Heart right ventricle (tissue), 16 donors: ENCODE measurements at regions not wholly inside any gene's neighbourhood (a gene's known extent, or its start where the extent isn't known, plus 50 kb on each side); places are given as distances from the start of the nearest gene placed in this dataset.

Experiments
- ATAC-seq, 8 donors: fragments of 200-7000 bp; cut with Tn5 transposase; one replicate each; pipeline ENCODE4 v1.9.1; 2020; ENCODE audit warnings: mild to moderate bottlenecking in 8 of 8, moderate library complexity in 8 of 8, moderate number of reproducible peaks in 1 of 8
- DNase-seq, 2 donors: peaks; one replicate each; pipeline ENCODE4 v3.0.0-alpha.2; 2020
- H3K27ac ChIP-seq, 10 donors: fragments of 200-600 bp; sonication (generic) in 2 of 10; one replicate each; pipeline versions ENCODE4 v1.5.0 to v1.8.0; 2020 to 2022; ENCODE audit warnings: mild to moderate bottlenecking in 3 of 10
- H3K27me3 ChIP-seq, 7 donors: fragments of 200-600 bp; one replicate each; pipeline ENCODE4 v1.8.0; 2021 to 2022; ENCODE audit warnings: mild to moderate bottlenecking in 2 of 7
- H3K36me3 ChIP-seq, 9 donors: fragments of 200-600 bp; sonication (generic) in 1 of 9; one replicate each; pipeline versions ENCODE4 v1.5.0 to v1.8.0; 2020 to 2022; ENCODE audit warnings: mild to moderate bottlenecking in 2 of 9
- H3K4me1 ChIP-seq, 9 donors: fragments of 200-600 bp; sonication (generic) in 1 of 9; one replicate each; pipeline versions ENCODE4 v1.5.0 to v1.8.0; 2020 to 2022; ENCODE audit warnings: mild to moderate bottlenecking in 4 of 9
- H3K4me3 ChIP-seq, 10 donors: fragments of 200-600 bp; sonication (generic) in 2 of 10; one replicate each; pipeline versions ENCODE4 v1.5.0 to v1.8.0; 2020 to 2022; ENCODE audit warnings: mild to moderate bottlenecking in 7 of 10, moderate library complexity in 2 of 10
- H3K9me3 ChIP-seq, 11 donors: fragments of 200-600 bp in 10 of 11; sonication (generic) in 2 of 11; one replicate each; pipeline versions ENCODE4 v1.5.0 to v1.8.0; 2013 to 2022; ENCODE audit warnings: mild to moderate bottlenecking in 2 of 11, control low read depth in 1 of 11, moderate library complexity in 1 of 11
- CTCF ChIP-seq, 9 donors: fragments of 200-600 bp; sonication (generic) in 2 of 9; IDR thresholded peaks; one replicate each; pipeline versions ENCODE4 v1.5.0 to v1.8.0; 2021 to 2022; ENCODE audit warnings: antibody characterized with exemption in 9 of 9, mild to moderate bottlenecking in 5 of 9, moderate library complexity in 1 of 9
- WGBS, 2 donors: extraction: QIAGEN DNeasy Blood & Tissue Kit; methylation state at CpG; one replicate each; pipeline ENCODE4 v1.1.7; 2013; ENCODE audit warnings: inconsistent platforms in 1 of 2; 5-methylcytosine and 5-hydroxymethylcytosine counted together
- intact Hi-C, 10 donors: fragments of 100-400 bp; cut with DNase I; formaldehyde crosslinking; loops; one replicate each; pipeline versions ENCODE4 v1.11.1 to v1.14.2; 2022
- donor health status: Arrhythmogenic right ventricular cardiomyopathy.
- donor health status: ischemic (EF 13 %, LVEDD 7.1; RV severe dilation, severe dysfunction).
- donor health status: healthy with polysubstance abuse.
- donor health status: DM: no; HTN: yes; CAD: no.
- donor health status: DM: no; HTN: no; CAD: no.
- donor health status: ischemic (EF 25% LVEDD 6.9; RV normal size, moderate dysfunction).
- donor health status: ischemic (EF 25% LVEDD 5.7; RV mildly dilated, moderate dysfunction).
- donor health status: healthy.
- donor health status: DM: yes; HTN: yes; CAD: no.
- donor health status: Ischemic cardiomyopathy.
- donor health status: ischemic (EF 35%, LVEDD 5.7; RV mildly dilated, moderate dysfunction).
- donor health status: nonischemic (EF 11% LVEDD 7.7; RV severe dilation, severe dysfunction).
- donor health status: DM: yes; HTN: yes; CAD: no.
- donor health status: PGD.
- donor health status: ischemic (EF 29% LVEDD 5.4; RV normal size, mild dysfunction).
- donor health status: nonischemic (EF 23%, LVEDD 6.1; RV moderate dilation, normal function).

GRCh38 chr21:31500071-31500470, 156.0 kb upstream of the TIAM1 start:
- no peak for TF ChIP-seq CTCF (IDR thresholded peaks at IDR 0.05)
- Histone ChIP-seq H3K27me3 (no peaks in the 10 kb centered on the region), H3K27ac (no peak overlapping the region), H3K36me3 (no peaks in the 10 kb centered on the region), H3K9me3 (no peaks in the 10 kb centered on the region), H3K4me1 (no peaks in the 10 kb centered on the region), H3K4me3 (no peak overlapping the region)
- DNase-seq (peak in 1 of 2 donors; percentile 32), ATAC-seq (no peak)
- 77% methylated on average over 5 of the region's 5 CpGs for WGBS, 2 donors
- intact Hi-C loops, result no loop called here

GRCh38 chr21:31498985-31499384, 154.9 kb upstream of the TIAM1 start:
- H3K4me3 ChIP-seq, result no peak overlapping the region
- H3K27me3 ChIP-seq, result no peaks in the 10 kb centered on the region
- TF ChIP-seq CTCF (IDR thresholded peaks at IDR 0.05), result no peak
- DNase-seq, result no peak
- H3K27ac ChIP-seq, result no peak overlapping the region
- H3K4me1 ChIP-seq, result no peaks in the 10 kb centered on the region
- intact Hi-C loops, result no loop called here
- H3K9me3 ChIP-seq, result no peaks in the 10 kb centered on the region
- H3K36me3 ChIP-seq, result no peaks in the 10 kb centered on the region
- ATAC-seq, result no peak
- 50 to 55% methylated on average over 1 of the region's 1 CpG for WGBS, 2 donors

- no peak for TF ChIP-seq CTCF (IDR thresholded peaks at IDR 0.05)
Observed at GRCh38 chr21:31497914-31498313, 153.9 kb upstream of the TIAM1 start.

GRCh38 chr21:31493350-31493880, 149.4 kb upstream of the TIAM1 start:
- Histone ChIP-seq H3K27ac (no peak overlapping the region), H3K36me3 (no peaks in the 10 kb centered on the region), H3K27me3 (peaks cover 0 to 4% (median 0%) of the 10 kb centered on the region in 7 donors), H3K4me1 (no peaks in the 10 kb centered on the region), H3K4me3 (no peak overlapping the region), H3K9me3 (no peaks in the 10 kb centered on the region)
- 79 to 81% methylated on average over 7 of the region's 7 CpGs for WGBS, 2 donors
- DNase-seq (no peak), ATAC-seq (no peak)
- intact Hi-C loops, result no loop called here
- TF ChIP-seq CTCF (IDR thresholded peaks at IDR 0.05), result no peak

More at GRCh38 chr21:31497914-31498313, 153.9 kb upstream of the TIAM1 start:
- ATAC-seq, result no peak
- Histone ChIP-seq H3K36me3 (no peaks in the 10 kb centered on the region), H3K4me3 (no peak overlapping the region), H3K4me1 (no peaks in the 10 kb centered on the region), H3K27ac (no peak overlapping the region), H3K27me3 (peaks cover 0 to 4% (median 0%) of the 10 kb centered on the region in 7 donors), H3K9me3 (no peaks in the 10 kb centered on the region)
- intact Hi-C loops, result no loop called here
- no peak for DNase-seq
- 45 to 52% methylated on average over 3 of the region's 3 CpGs for WGBS, 2 donors
